ENCODE measurements at regions not wholly inside any gene's neighbourhood (a gene's known extent, or its start where the extent isn't known, plus 50 kb on each side); places are given as distances from the start of the nearest gene placed in this dataset.

- no peak for DNase-seq (ENCODE audit: low read depth, low spot score)
- H3K4me3 ChIP-seq (ENCODE audit: low read depth, low read length): no peak overlapping the region
- POLR2A ChIA-PET: no interaction called here
- TF ChIP-seq CTCF (IDR thresholded peaks at IDR 0.05; ENCODE audit: insufficient read depth, low read length, missing control alignments): no peak
- CTCF ChIA-PET: no interaction called here
Measured at GRCh38 chr10:88170628-88171027, 307.2 kb downstream of the PTEN start.

GRCh38 chr10:88172159-88172558 is 308.7 kb downstream of the PTEN start:
- ChIA-PET CTCF (no interaction called here), POLR2A (no interaction called here)
- no peak overlapping the region for H3K4me3 ChIP-seq (ENCODE audit: low read depth, low read length)
- DNase-seq (ENCODE audit: low read depth, low spot score): no peak
- no peak for TF ChIP-seq CTCF (IDR thresholded peaks at IDR 0.05; ENCODE audit: insufficient read depth, low read length, missing control alignments)

GRCh38 chr10:88174391-88174790 is 311.0 kb downstream of the PTEN start:
- CTCF ChIA-PET: interaction anchor here (0.8 to 1.4 kb wide), 2 partner anchors 9 to 11 kb away, joined by 3 to 4 read pairs; no protein-coding TSS in a partner anchor

GRCh38 chr10:88178758-88179157 is 315.3 kb downstream of the PTEN start:
- CTCF ChIA-PET: no interaction called here

More at GRCh38 chr10:88174391-88174790, 311.0 kb downstream of the PTEN start:
- no peak overlapping the region for H3K4me3 ChIP-seq (ENCODE audit: low read depth, low read length)
- no peak for DNase-seq (ENCODE audit: low read depth, low spot score)
- no peak for TF ChIP-seq CTCF (IDR thresholded peaks at IDR 0.05; ENCODE audit: insufficient read depth, low read length, missing control alignments)
- POLR2A ChIA-PET: no interaction called here

GRCh38 chr10:88179831-88180230 is 316.4 kb downstream of the PTEN start:
- CTCF ChIA-PET: interaction anchor here (1.0 kb wide), 1 partner anchor 13 kb away, joined by 3 read pairs; no protein-coding TSS in a partner anchor
- TF ChIP-seq CTCF (IDR thresholded peaks at IDR 0.05; ENCODE audit: insufficient read depth, low read length, missing control alignments): no peak
- POLR2A ChIA-PET: no interaction called here
- no peak overlapping the region for H3K4me3 ChIP-seq (ENCODE audit: low read depth, low read length)
- no peak for DNase-seq (ENCODE audit: low read depth, low spot score)

More at GRCh38 chr10:88178758-88179157, 315.3 kb downstream of the PTEN start:
- POLR2A ChIA-PET: no interaction called here
- no peak overlapping the region for H3K4me3 ChIP-seq (ENCODE audit: low read depth, low read length)
- TF ChIP-seq CTCF (IDR thresholded peaks at IDR 0.05; ENCODE audit: insufficient read depth, low read length, missing control alignments): no peak
- DNase-seq (ENCODE audit: low read depth, low spot score): no peak

- no peak for DNase-seq (ENCODE audit: low read depth, low spot score)
- POLR2A ChIA-PET: interaction anchor here (1.5 kb wide), 1 partner anchor 319 kb away, joined by 4 read pairs; the partner anchor contains the start of genes KLLN and PTEN
- no peak for TF ChIP-seq CTCF (IDR thresholded peaks at IDR 0.05; ENCODE audit: insufficient read depth, low read length, missing control alignments)
- H3K4me3 ChIP-seq (ENCODE audit: low read depth, low read length): no peak overlapping the region
- CTCF ChIA-PET: interaction anchor here (0.6 to 1.6 kb wide), 3 partner anchors 15 to 387 kb away, joined by 3 to 5 read pairs (median 5); no protein-coding TSS in a partner anchor
Measured at GRCh38 chr10:88181902-88182600, 318.6 kb downstream of the PTEN start.
